ENCODE measurements at regions not wholly inside any gene's neighbourhood (a gene's known extent, or its start where the extent isn't known, plus 50 kb on each side); places are given as distances from the start of the nearest gene placed in this dataset.

- ChIA-PET CTCF (no interaction called here), POLR2A (interaction anchor here (0.6 kb wide), 1 partner anchor 13 kb away, joined by 4 read pairs; no protein-coding TSS in a partner anchor)
- BruUV-seq (replicated peaks), result no TSS peak
- Histone ChIP-seq H3K27ac (ENCODE audit: low read length) (no peak overlapping the region), H3K27me3 (ENCODE audit: control insufficient read depth, insufficient read depth, low read length) (no peaks in the 10 kb centered on the region), H3K9me3 (ENCODE audit: control insufficient read depth, insufficient read depth, low read depth, low read length) (no peaks in the 10 kb centered on the region), H3K4me3 (ENCODE audit: low read depth in 2 of 2, low read length in 2 of 2) (no peak overlapping the region), H3K4me1 (ENCODE audit: control insufficient read depth, insufficient read depth, low read length) (peaks cover under 1% of the 10 kb centered on the region; the same call in 1 of the 2 replicates), H3K36me3 (ENCODE audit: control insufficient read depth, insufficient read depth, low read length) (no peaks in the 10 kb centered on the region)
- in situ Hi-C loops (cut with HindIII; ENCODE audit: low pct_unique_long_range_greater_than_20kb, low sequenced_read_pairs) (no loop called here), intact Hi-C loops (cut with micrococcal nuclease; ENCODE audit: unreplicated experiment) (no loop called here)
- DNase-seq (ENCODE audit: low read depth, low spot score) (no peak), ATAC-seq (0 out of 2 replicates have a peak, but pooled peaks have one; percentile 23)
- TF ChIP-seq POLR2AphosphoS5 (IDR thresholded peaks at IDR 0.05; ENCODE audit: low read depth, low read length), result no peak
- TF ChIP-seq SIN3A (IDR thresholded peaks at IDR 0.05; ENCODE audit: borderline replicate concordance, insufficient read depth, low read depth, low read length), result no peak
- TF ChIP-seq, protein P1, sequence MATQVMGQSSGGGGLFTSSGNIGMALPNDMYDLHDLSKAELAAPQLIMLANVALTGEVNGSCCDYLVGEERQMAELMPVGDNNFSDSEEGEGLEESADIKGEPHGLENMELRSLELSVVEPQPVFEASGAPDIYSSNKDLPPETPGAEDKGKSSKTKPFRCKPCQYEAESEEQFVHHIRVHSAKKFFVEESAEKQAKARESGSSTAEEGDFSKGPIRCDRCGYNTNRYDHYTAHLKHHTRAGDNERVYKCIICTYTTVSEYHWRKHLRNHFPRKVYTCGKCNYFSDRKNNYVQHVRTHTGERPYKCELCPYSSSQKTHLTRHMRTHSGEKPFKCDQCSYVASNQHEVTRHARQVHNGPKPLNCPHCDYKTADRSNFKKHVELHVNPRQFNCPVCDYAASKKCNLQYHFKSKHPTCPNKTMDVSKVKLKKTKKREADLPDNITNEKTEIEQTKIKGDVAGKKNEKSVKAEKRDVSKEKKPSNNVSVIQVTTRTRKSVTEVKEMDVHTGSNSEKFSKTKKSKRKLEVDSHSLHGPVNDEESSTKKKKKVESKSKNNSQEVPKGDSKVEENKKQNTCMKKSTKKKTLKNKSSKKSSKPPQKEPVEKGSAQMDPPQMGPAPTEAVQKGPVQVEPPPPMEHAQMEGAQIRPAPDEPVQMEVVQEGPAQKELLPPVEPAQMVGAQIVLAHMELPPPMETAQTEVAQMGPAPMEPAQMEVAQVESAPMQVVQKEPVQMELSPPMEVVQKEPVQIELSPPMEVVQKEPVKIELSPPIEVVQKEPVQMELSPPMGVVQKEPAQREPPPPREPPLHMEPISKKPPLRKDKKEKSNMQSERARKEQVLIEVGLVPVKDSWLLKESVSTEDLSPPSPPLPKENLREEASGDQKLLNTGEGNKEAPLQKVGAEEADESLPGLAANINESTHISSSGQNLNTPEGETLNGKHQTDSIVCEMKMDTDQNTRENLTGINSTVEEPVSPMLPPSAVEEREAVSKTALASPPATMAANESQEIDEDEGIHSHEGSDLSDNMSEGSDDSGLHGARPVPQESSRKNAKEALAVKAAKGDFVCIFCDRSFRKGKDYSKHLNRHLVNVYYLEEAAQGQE (IDR thresholded peaks at IDR 0.05; ENCODE audit: insufficient read depth in 1 of 2, low read depth in 2 of 2, low read length in 1 of 2), result no peak
- TF ChIP-seq CTCF (IDR thresholded peaks at IDR 0.05), result no peak
- TF ChIP-seq TCF7L2 (IDR thresholded peaks at IDR 0.05; ENCODE audit: low read depth, low read length), result no peak
Observed at GRCh38 chr1:229204921-229205777, 65.8 kb upstream of the RAB4A start.

DNA sequence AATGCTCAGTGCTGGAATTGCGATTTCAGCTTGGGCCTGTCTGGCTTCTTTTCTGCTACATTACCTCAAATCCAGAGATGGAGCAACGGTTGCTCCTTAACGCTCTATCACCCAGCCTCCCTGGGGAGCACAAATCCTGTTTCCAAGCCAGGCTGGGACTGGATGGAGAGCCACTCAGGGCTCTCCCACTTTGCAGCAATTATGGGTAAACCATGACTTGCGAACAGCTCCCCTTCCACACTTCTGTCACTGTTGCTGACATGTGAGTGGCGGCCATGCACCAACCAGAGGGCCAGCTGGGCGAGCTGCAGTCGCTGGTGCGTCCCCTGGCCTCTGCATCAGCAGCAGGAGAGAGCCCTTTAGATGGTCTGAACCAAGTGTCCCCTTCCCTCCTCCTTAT lies 65.1 kb upstream of the RAB4A start:
- no peak overlapping the region for H3K4me3 ChIP-seq (ENCODE audit: low read depth in 2 of 2, low read length in 2 of 2)
- H3K27me3 ChIP-seq (ENCODE audit: control insufficient read depth, insufficient read depth, low read length), result no peaks in the 10 kb centered on the region
- DNase-seq (ENCODE audit: low read depth, low spot score) (no peak), ATAC-seq (no peak)
- CTCF ChIA-PET, result no interaction called here
- H3K4me1 ChIP-seq (ENCODE audit: control insufficient read depth, insufficient read depth, low read length), result no peaks in the 10 kb centered on the region
- TF ChIP-seq TCF7L2 (IDR thresholded peaks at IDR 0.05; ENCODE audit: low read depth, low read length), result no peak
- no peak for TF ChIP-seq POLR2AphosphoS5 (IDR thresholded peaks at IDR 0.05; ENCODE audit: low read depth, low read length)
- no peak for TF ChIP-seq SIN3A (IDR thresholded peaks at IDR 0.05; ENCODE audit: borderline replicate concordance, insufficient read depth, low read depth, low read length)
- TF ChIP-seq CTCF (IDR thresholded peaks at IDR 0.05), result no peak
- TF ChIP-seq, protein P1 (IDR thresholded peaks at IDR 0.05; ENCODE audit: insufficient read depth in 1 of 2, low read depth in 2 of 2, low read length in 1 of 2), result no peak
- H3K27ac ChIP-seq (ENCODE audit: low read length), result no peak overlapping the region
- intact Hi-C loops (cut with micrococcal nuclease; ENCODE audit: unreplicated experiment) (no loop called here), in situ Hi-C loops (cut with HindIII; ENCODE audit: low pct_unique_long_range_greater_than_20kb, low sequenced_read_pairs) (no loop called here)
- H3K36me3 ChIP-seq (ENCODE audit: control insufficient read depth, insufficient read depth, low read length), result no peaks in the 10 kb centered on the region
- POLR2A ChIA-PET, result interaction anchor here (0.6 kb wide), 1 partner anchor 12 kb away, joined by 4 read pairs; no protein-coding TSS in a partner anchor
- BruUV-seq (replicated peaks), result no TSS peak
- H3K9me3 ChIP-seq (ENCODE audit: control insufficient read depth, insufficient read depth, low read depth, low read length), result no peaks in the 10 kb centered on the region

All from Panc1 (cell line).